Progenitor cell of endocrine pancreas (in vitro differentiated cells): ENCODE measurements at regions not wholly inside any gene's neighbourhood (a gene's known extent, or its start where the extent isn't known, plus 50 kb on each side); places are given as distances from the start of the nearest gene placed in this dataset.

Experiments used
- DNase-seq: peaks from one replicate; pipeline ENCODE4 v3.0.0; 2021; ENCODE audit warnings: low spot score; ENCODE audit not compliant: unreplicated experiment
- H3K27ac Mint-ChIP-seq: 2 replicates; pipeline ENCODE4 v1.8.0; 2021; ENCODE audit warnings: mild to moderate bottlenecking, moderate library complexity, mixed read lengths
- H3K27me3 Mint-ChIP-seq: 2 replicates; pipeline ENCODE4 v1.8.0; 2021; ENCODE audit warnings: mixed read lengths
- H3K36me3 Mint-ChIP-seq: 2 replicates; pipeline ENCODE4 v1.8.0; 2022; ENCODE audit warnings: mixed read lengths; ENCODE audit not compliant: insufficient read depth
- H3K4me1 Mint-ChIP-seq: 2 replicates; pipeline ENCODE4 v1.8.0; 2021; ENCODE audit warnings: low read depth, mixed read lengths
- H3K4me3 Mint-ChIP-seq: 2 replicates; pipeline ENCODE4 v1.8.0; 2021; ENCODE audit warnings: low read depth, mild to moderate bottlenecking, moderate library complexity, mixed read lengths
- H3K9me3 Mint-ChIP-seq: 2 replicates; pipeline ENCODE4 v1.8.0; 2021; ENCODE audit warnings: low read depth, mixed read lengths
- TF ChIP-seq, protein P1 (sequence below): fragments of 200-600 bp; sonication (generic); IDR thresholded peaks from one replicate; pipeline ENCODE4 v1.5.0; 2021; ENCODE audit warnings: antibody characterized with exemption, mild to moderate bottlenecking; ENCODE audit not compliant: unreplicated experiment

DNA sequence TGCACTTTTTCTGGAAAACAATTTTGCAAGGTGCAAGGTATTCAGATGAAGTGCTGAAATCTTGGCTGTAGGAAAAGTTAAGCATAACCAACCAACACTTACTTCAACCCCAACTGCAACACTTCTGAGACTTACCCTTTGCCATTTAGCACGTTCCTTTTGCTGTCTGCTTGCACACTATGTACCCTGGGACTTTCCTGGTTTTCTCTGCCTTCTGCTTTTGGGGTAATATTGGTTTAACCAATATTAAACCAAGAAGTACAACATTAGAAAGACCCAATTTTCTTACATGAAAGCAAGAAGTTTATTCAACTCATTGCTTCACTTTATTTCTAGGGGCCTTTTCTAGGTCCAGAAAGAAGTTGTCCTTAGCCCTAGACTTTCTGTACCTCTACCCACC lies 193.0 kb downstream of the HLX start:
- Mint-ChIP-seq H3K36me3 (no peaks in the 10 kb centered on the region), H3K4me1 (no peaks in the 10 kb centered on the region), H3K27me3 (peaks cover 18% of the 10 kb centered on the region), H3K9me3 (no peaks in the 10 kb centered on the region), H3K4me3 (no peak overlapping the region), H3K27ac (no peak overlapping the region)
- DNase-seq = no peak
- TF ChIP-seq, protein P1, sequence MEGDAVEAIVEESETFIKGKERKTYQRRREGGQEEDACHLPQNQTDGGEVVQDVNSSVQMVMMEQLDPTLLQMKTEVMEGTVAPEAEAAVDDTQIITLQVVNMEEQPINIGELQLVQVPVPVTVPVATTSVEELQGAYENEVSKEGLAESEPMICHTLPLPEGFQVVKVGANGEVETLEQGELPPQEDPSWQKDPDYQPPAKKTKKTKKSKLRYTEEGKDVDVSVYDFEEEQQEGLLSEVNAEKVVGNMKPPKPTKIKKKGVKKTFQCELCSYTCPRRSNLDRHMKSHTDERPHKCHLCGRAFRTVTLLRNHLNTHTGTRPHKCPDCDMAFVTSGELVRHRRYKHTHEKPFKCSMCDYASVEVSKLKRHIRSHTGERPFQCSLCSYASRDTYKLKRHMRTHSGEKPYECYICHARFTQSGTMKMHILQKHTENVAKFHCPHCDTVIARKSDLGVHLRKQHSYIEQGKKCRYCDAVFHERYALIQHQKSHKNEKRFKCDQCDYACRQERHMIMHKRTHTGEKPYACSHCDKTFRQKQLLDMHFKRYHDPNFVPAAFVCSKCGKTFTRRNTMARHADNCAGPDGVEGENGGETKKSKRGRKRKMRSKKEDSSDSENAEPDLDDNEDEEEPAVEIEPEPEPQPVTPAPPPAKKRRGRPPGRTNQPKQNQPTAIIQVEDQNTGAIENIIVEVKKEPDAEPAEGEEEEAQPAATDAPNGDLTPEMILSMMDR = no peak

DNA sequence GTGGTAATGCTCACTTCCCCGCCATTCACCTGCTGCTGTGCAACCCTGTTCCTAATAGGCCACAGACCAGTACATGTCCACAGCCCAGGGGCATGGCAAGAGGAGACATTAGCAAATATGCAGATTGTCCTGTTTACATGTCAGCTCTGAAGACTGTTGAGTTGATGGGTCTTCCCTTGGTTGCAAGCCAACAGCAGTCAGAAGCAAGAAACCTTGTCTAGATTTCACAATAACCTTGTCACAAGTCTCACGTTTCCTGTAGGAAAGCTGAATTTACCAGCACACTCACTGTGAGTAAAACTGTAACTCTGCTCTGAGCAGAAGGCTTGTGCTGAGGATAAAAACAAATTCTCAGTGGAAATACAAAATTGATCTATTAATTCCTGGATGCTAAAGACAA lies 195.1 kb downstream of the HLX start:
- no peak overlapping the region for H3K4me3 Mint-ChIP-seq
- H3K9me3 Mint-ChIP-seq = no peaks in the 10 kb centered on the region
- H3K27me3 Mint-ChIP-seq = peaks cover 5% of the 10 kb centered on the region
- DNase-seq = no peak
- TF ChIP-seq, protein P1 = no peak
- H3K27ac Mint-ChIP-seq = no peak overlapping the region
- no peaks in the 10 kb centered on the region for H3K36me3 Mint-ChIP-seq
- H3K4me1 Mint-ChIP-seq = no peaks in the 10 kb centered on the region

DNA sequence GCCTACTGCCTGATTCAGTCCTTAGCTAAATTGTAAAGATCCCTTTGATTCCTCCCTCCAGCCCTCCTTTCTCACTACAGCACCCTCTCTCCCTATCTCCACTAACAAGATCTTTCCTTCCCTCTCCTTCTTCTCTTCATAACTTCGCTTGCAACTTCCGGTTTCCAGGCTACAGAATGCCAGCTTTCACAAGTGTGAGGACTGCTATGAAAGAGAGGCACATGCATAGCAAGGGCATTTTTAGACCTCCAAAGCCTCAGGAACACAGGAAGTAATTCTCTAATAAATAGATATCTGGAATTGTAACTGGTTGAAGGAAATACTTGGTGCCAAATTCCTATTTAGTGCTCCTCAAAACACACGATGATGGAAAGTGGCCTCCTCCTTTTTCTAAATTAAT lies 196.7 kb downstream of the HLX start:
- Mint-ChIP-seq H3K27me3 (no peaks in the 10 kb centered on the region), H3K4me1 (no peaks in the 10 kb centered on the region), H3K9me3 (peaks cover 4% of the 10 kb centered on the region), H3K27ac (no peak overlapping the region), H3K36me3 (no peaks in the 10 kb centered on the region), H3K4me3 (no peak overlapping the region)
- TF ChIP-seq, protein P1 = no peak
- DNase-seq = no peak

DNA sequence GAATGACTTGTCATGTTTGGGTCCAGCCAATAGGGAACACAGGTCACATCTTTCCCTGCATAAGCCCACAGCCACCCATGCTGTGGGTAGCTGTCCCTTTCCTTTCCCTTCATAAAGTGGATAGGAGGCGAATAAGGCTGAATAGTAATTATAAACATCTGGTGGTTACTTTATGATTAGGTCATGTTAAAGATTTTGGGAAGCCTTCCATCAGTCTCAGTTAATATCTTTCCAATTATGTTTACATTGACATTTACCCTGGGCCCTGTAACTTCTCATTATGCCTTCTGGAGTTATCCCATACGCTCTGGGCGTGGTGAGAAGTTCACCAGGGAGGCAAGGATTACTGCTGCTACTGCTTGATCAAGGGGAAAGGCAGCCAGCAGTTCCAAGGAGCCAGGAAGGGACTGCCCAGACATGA lies 197.2 kb downstream of the HLX start:
- TF ChIP-seq, protein P1 = no peak
- no peak overlapping the region for H3K4me3 Mint-ChIP-seq

DNA sequence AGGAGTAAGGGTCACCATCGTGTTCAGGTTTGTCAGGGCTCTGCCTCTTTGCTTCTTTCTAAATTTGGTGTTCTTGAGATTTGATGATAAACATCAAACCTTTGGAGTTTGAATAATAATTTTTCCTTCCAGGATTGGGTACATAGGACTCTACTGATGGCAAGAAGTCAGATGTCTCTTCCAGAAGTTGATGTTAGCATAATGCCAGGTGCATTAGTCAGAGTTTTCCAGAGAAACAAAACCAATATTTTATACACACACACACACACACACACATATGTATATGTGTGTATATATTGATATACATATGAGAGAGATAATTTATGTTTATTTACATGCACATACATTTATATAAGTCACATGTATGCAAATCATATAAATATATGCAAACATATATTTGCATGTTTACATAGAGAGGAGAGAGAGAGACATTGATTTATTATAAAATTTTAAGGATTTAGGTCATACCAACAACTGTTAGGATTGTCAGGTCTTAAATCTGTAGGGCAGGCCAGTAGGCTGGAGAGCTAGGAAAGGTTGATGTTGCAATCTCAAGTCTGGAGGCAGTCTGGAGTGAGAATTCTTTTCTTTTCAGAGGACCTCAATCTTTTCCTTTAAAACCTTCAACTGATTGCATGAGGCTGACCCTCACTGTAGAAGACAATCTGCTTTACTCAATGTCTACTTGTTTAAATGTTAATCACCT lies 199.2 kb downstream of the HLX start:
- H3K4me1 Mint-ChIP-seq = no peaks in the 10 kb centered on the region
- H3K27ac Mint-ChIP-seq = no peak overlapping the region

More for the DNA sequence above, 197.2 kb downstream of the HLX start:
- H3K27ac Mint-ChIP-seq = no peak overlapping the region
- H3K27me3 Mint-ChIP-seq = no peaks in the 10 kb centered on the region
- no peaks in the 10 kb centered on the region for H3K36me3 Mint-ChIP-seq
- no peak for DNase-seq
- H3K4me1 Mint-ChIP-seq = no peaks in the 10 kb centered on the region
- peaks cover 4% of the 10 kb centered on the region for H3K9me3 Mint-ChIP-seq

More for the DNA sequence above, 199.2 kb downstream of the HLX start:
- Mint-ChIP-seq H3K4me3 (no peak overlapping the region), H3K9me3 (peaks cover 4% of the 10 kb centered on the region), H3K36me3 (no peaks in the 10 kb centered on the region), H3K27me3 (no peaks in the 10 kb centered on the region)
- no peak for DNase-seq
- TF ChIP-seq, protein P1 = no peak
